NT2/D1 (cell line): ENCODE measurements at regions not wholly inside any gene's neighbourhood (a gene's known extent, or its start where the extent isn't known, plus 50 kb on each side); places are given as distances from the start of the nearest gene placed in this dataset.

Experiments
- YY1 ChIP-seq: IDR thresholded peaks from 2 replicates; pipeline ENCODE4 v1.6.1; 2011; ENCODE audit not compliant: insufficient read length, insufficient read depth
- ZNF274 ChIP-seq: IDR thresholded peaks from 2 replicates; pipeline ENCODE4 v1.6.1; 2011; ENCODE audit warnings: mild to moderate bottlenecking, low read depth, low read length

- TF ChIP-seq ZNF274 (no peak), YY1 (no peak)
Observed at GRCh38 chrX:19195243-19195610, 73.0 kb upstream of the ADGRG2 start.
